HEK293 (cell line): ENCODE measurements at regions not wholly inside any gene's neighbourhood (a gene's known extent, or its start where the extent isn't known, plus 50 kb on each side); places are given as distances from the start of the nearest gene placed in this dataset.

Experiments used
- CTCF ChIA-PET: fragments of 350-600 bp; formaldehyde crosslinking; extraction: SDS; loops from one replicate; lab custom pipeline; 2021; ENCODE audit warnings: antibody characterized with exemption; lab: Yijun Ruan, JAX
- POLR2A ChIA-PET: fragments of 300-600 bp; formaldehyde crosslinking; extraction: SDS; loops from one replicate; lab custom pipeline; 2020; ENCODE audit warnings: antibody characterized with exemption, inconsistent platforms; lab: Yijun Ruan, JAX
- H3K27ac ChIP-seq: fragments of 200-500 bp; sonication (Bioruptor generic); 2 replicates; pipeline ENCODE4 v1.5.1; 2014; ENCODE audit warnings: low read depth, low read length, control low read depth, inconsistent platforms; ENCODE audit errors: extremely low read depth
- H3K36me3 ChIP-seq, 2 experiments: fragments of 200-500 bp in 1 of 2; sonication (Bioruptor generic) in 1 of 2; 1 replicate in 1 of 2; 2 replicates in 1 of 2; pipeline ENCODE4 v1.5.1; 2014 to 2017; ENCODE audit warnings: inconsistent platforms in 2 of 2, low read length in 2 of 2; ENCODE audit not compliant: control insufficient read depth in 2 of 2, insufficient read depth in 1 of 2
- H3K4me1 ChIP-seq: fragments of 200-500 bp; sonication (Bioruptor generic); 2 replicates; pipeline ENCODE4 v1.5.1; 2014; ENCODE audit warnings: mild to moderate bottlenecking, low read length, inconsistent platforms; ENCODE audit not compliant: control insufficient read depth, insufficient read depth
- H3K4me3 ChIP-seq: 2 replicates; pipeline ENCODE4 v1.5.1; 2011; ENCODE audit warnings: low read depth, mild to moderate bottlenecking, control low read depth, low read length, moderate library complexity
- H3K9me3 ChIP-seq: fragments of 200-500 bp; sonication (Bioruptor generic); 2 replicates; pipeline ENCODE4 v1.5.1; 2014; ENCODE audit warnings: low read depth, low read length, inconsistent platforms; ENCODE audit not compliant: control insufficient read depth, insufficient read depth
- BCL11A ChIP-seq: fragments of 450-650 bp; formaldehyde crosslinking; IDR thresholded peaks from 2 replicates; pipeline ENCODE4 v1.5.1; 2016; ENCODE audit warnings: low read depth, missing biosample characterization, missing genetic modification characterization
- GLI2 ChIP-seq: fragments of 450-650 bp; formaldehyde crosslinking; IDR thresholded peaks from 2 replicates; pipeline ENCODE4; 2017; ENCODE audit warnings: missing biosample characterization, missing genetic modification characterization, low read depth, borderline replicate concordance
- KLF9 ChIP-seq: fragments of 450-650 bp; formaldehyde crosslinking; IDR thresholded peaks from 2 replicates; pipeline ENCODE4 v1.5.1; 2016; ENCODE audit warnings: missing biosample characterization, missing genetic modification characterization, low read depth
- RBAK ChIP-seq: fragments of 450-650 bp; formaldehyde crosslinking; IDR thresholded peaks from 2 replicates; pipeline ENCODE4 v1.5.1; 2016; ENCODE audit warnings: missing biosample characterization, missing genetic modification characterization
- TRIM28 ChIP-seq: IDR thresholded peaks from 2 replicates; pipeline ENCODE4 v1.6.1; 2011; ENCODE audit warnings: low read length, control low read depth, borderline replicate concordance
- ZBTB1 ChIP-seq: fragments of 450-650 bp; formaldehyde crosslinking; IDR thresholded peaks from 2 replicates; pipeline ENCODE4 v1.5.1; 2016; ENCODE audit warnings: missing biosample characterization, missing genetic modification characterization
- ZBTB20 ChIP-seq: fragments of 450-650 bp; formaldehyde crosslinking; IDR thresholded peaks from 2 replicates; pipeline ENCODE4 v1.5.1; 2016; ENCODE audit warnings: missing biosample characterization, missing genetic modification characterization
- ZBTB7A ChIP-seq: fragments of 450-650 bp; formaldehyde crosslinking; IDR thresholded peaks from 2 replicates; pipeline ENCODE4 v1.5.1; 2016; ENCODE audit warnings: low read depth, missing biosample characterization, missing genetic modification characterization
- ZEB2 ChIP-seq: fragments of 450-650 bp; formaldehyde crosslinking; IDR thresholded peaks from 2 replicates; pipeline ENCODE4 v1.5.1; 2016; ENCODE audit warnings: missing biosample characterization, missing genetic modification characterization
- ZNF169 ChIP-seq: fragments of 450-650 bp; formaldehyde crosslinking; IDR thresholded peaks from 2 replicates; pipeline ENCODE4 v1.5.1; 2016; ENCODE audit warnings: missing biosample characterization, missing genetic modification characterization
- ZNF202 ChIP-seq: fragments of 450-650 bp; formaldehyde crosslinking; IDR thresholded peaks from 2 replicates; pipeline ENCODE4 v1.5.1; 2016; ENCODE audit warnings: missing biosample characterization, missing genetic modification characterization, borderline replicate concordance
- ZNF214 ChIP-seq: fragments of 450-650 bp; formaldehyde crosslinking; IDR thresholded peaks from 2 replicates; pipeline ENCODE4 v1.5.1; 2017; ENCODE audit warnings: missing biosample characterization, mild to moderate bottlenecking, missing genetic modification characterization, borderline replicate concordance
- ZNF248 ChIP-seq: fragments of 450-650 bp; formaldehyde crosslinking; IDR thresholded peaks from 2 replicates; pipeline ENCODE4 v1.5.1; 2017; ENCODE audit warnings: missing biosample characterization, missing genetic modification characterization
- ZNF266 ChIP-seq: fragments of 450-650 bp; formaldehyde crosslinking; IDR thresholded peaks from 2 replicates; pipeline ENCODE4 v1.5.1; 2016; ENCODE audit warnings: missing biosample characterization, missing genetic modification characterization, low read depth
- ZNF433 ChIP-seq: fragments of 450-650 bp; formaldehyde crosslinking; IDR thresholded peaks from 2 replicates; pipeline ENCODE4 v1.5.1; 2016; ENCODE audit warnings: missing biosample characterization, missing genetic modification characterization, low read depth
- ZNF510 ChIP-seq: fragments of 450-650 bp; formaldehyde crosslinking; IDR thresholded peaks from 2 replicates; pipeline ENCODE4 v1.5.1; 2018; ENCODE audit warnings: mild to moderate bottlenecking, missing genetic modification characterization, missing biosample characterization; ENCODE audit not compliant: insufficient replicate concordance
- ZNF555 ChIP-seq: fragments of 450-650 bp; formaldehyde crosslinking; conservative IDR thresholded peaks from 2 replicates; pipeline ENCODE4 v1.5.1; 2017; ENCODE audit warnings: missing biosample characterization, mild to moderate bottlenecking, missing genetic modification characterization, inconsistent platforms
- ZNF585B ChIP-seq: fragments of 450-650 bp; formaldehyde crosslinking; IDR thresholded peaks from 2 replicates; pipeline ENCODE4 v1.5.1; 2016; ENCODE audit warnings: missing biosample characterization, missing genetic modification characterization
- ZNF623 ChIP-seq: fragments of 450-650 bp; formaldehyde crosslinking; IDR thresholded peaks from 2 replicates; pipeline ENCODE4 v1.5.1; 2016; ENCODE audit warnings: missing biosample characterization, missing genetic modification characterization
- ZNF660 ChIP-seq: fragments of 450-650 bp; IDR thresholded peaks from 2 replicates; pipeline ENCODE4 v1.5.1; 2018; ENCODE audit warnings: missing biosample characterization, mild to moderate bottlenecking, missing genetic modification characterization
- TF ChIP-seq, protein P1 (sequence below): fragments of 450-650 bp; formaldehyde crosslinking; IDR thresholded peaks from 2 replicates; pipeline ENCODE4 v1.5.1; 2016; ENCODE audit warnings: missing biosample characterization, missing genetic modification characterization
- TF ChIP-seq, protein P2 (sequence below): fragments of 450-650 bp; formaldehyde crosslinking; IDR thresholded peaks from 2 replicates; pipeline ENCODE4 v1.5.1; 2016; ENCODE audit warnings: missing biosample characterization, missing genetic modification characterization, borderline replicate concordance
- TF ChIP-seq, protein P3 (sequence below): fragments of 450-650 bp; formaldehyde crosslinking; IDR thresholded peaks from 2 replicates; pipeline ENCODE4 v1.5.1; 2017; ENCODE audit warnings: missing biosample characterization, mild to moderate bottlenecking, missing genetic modification characterization, moderate library complexity

DNA sequence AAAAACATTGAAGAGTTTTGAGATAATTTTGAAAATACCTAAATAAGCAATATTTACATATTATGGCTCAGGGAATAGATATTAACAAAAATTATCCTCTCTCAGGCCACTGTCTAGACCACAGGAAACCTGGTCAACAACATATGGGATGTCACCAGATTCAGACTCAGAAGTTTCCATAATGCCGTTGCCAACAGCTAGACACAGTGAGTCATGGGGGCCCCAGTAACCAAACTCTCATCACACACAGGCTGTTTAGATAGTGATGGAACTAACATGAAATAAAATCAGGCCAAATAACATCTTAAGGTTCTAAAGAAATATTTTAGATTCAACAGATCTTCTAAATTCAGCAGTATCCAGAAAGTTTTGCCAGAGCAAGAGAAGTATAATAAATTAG lies 681.7 kb upstream of the ADAMTS5 start:
- H3K4me1 ChIP-seq: no peaks in the 10 kb centered on the region
- CTCF ChIA-PET: no interaction called here
- POLR2A ChIA-PET: no interaction called here
- no peaks in the 10 kb centered on the region for H3K9me3 ChIP-seq
- no peak overlapping the region for H3K4me3 ChIP-seq
- H3K27ac ChIP-seq: no peak overlapping the region
- H3K36me3 ChIP-seq: no peaks in the 10 kb centered on the region
- TF ChIP-seq ZBTB20 (tag by site-specific recombination): no peak
- TF ChIP-seq, protein P1, sequence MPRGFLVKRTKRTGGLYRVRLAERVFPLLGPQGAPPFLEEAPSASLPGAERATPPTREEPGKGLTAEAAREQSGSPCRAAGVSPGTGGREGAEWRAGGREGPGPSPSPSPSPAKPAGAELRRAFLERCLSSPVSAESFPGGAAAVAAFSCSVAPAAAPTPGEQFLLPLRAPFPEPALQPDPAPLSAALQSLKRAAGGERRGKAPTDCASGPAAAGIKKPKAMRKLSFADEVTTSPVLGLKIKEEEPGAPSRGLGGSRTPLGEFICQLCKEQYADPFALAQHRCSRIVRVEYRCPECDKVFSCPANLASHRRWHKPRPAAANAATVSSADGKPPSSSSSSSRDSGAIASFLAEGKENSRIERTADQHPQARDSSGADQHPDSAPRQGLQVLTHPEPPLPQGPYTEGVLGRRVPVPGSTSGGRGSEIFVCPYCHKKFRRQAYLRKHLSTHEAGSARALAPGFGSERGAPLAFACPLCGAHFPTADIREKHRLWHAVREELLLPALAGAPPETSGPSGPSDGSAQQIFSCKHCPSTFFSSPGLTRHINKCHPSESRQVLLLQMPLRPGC: no peak
- no peak for TF ChIP-seq ZNF555
- TF ChIP-seq ZNF585B: no peak
- TF ChIP-seq ZBTB7A (tag by site-specific recombination): no peak
- TF ChIP-seq RBAK (tag by site-specific recombination): no peak
- no peak for TF ChIP-seq ZNF248 (tag by site-specific recombination)
- no peak for TF ChIP-seq ZNF660 (tag by site-specific recombination)
- no peak for TF ChIP-seq ZNF433 (tag by site-specific recombination)

DNA sequence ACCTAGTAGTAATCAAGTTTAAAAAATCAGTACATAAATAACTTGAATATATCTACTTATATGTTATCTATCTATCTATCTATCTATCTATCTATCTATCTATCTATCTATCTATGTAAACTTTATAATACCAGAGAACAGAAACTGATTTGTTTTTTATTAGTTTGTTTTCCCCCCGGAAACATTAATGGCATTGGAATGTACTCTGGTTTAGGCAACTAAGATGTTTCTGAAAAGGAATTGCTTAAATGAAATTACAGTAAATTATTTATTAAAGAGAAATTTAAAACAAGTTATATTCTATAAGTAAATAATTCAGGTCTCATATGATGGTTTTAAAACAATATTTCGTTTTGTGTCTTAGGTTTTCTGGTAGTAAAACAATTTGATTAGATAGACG lies 681.0 kb upstream of the ADAMTS5 start:
- CTCF ChIA-PET: no interaction called here
- Histone ChIP-seq H3K27ac (no peak overlapping the region), H3K36me3 (no peaks in the 10 kb centered on the region), H3K9me3 (no peaks in the 10 kb centered on the region), H3K4me1 (no peaks in the 10 kb centered on the region), H3K4me3 (no peak overlapping the region)
- TF ChIP-seq ZNF623 (tag by site-specific recombination): no peak
- no peak for TF ChIP-seq ZNF202 (tag by site-specific recombination)
- TF ChIP-seq, protein P2, sequence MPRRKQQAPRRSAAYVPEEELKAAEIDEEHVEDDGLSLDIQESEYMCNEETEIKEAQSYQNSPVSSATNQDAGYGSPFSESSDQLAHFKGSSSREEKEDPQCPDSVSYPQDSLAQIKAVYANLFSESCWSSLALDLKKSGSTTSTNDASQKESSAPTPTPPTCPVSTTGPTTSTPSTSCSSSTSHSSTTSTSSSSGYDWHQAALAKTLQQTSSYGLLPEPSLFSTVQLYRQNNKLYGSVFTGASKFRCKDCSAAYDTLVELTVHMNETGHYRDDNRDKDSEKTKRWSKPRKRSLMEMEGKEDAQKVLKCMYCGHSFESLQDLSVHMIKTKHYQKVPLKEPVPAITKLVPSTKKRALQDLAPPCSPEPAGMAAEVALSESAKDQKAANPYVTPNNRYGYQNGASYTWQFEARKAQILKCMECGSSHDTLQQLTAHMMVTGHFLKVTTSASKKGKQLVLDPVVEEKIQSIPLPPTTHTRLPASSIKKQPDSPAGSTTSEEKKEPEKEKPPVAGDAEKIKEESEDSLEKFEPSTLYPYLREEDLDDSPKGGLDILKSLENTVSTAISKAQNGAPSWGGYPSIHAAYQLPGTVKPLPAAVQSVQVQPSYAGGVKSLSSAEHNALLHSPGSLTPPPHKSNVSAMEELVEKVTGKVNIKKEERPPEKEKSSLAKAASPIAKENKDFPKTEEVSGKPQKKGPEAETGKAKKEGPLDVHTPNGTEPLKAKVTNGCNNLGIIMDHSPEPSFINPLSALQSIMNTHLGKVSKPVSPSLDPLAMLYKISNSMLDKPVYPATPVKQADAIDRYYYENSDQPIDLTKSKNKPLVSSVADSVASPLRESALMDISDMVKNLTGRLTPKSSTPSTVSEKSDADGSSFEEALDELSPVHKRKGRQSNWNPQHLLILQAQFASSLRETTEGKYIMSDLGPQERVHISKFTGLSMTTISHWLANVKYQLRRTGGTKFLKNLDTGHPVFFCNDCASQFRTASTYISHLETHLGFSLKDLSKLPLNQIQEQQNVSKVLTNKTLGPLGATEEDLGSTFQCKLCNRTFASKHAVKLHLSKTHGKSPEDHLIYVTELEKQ (tag by site-specific recombination): no peak
- no peak for TF ChIP-seq TRIM28
- no peak for TF ChIP-seq ZNF214 (tag by site-specific recombination)
- TF ChIP-seq ZEB2: no peak
- POLR2A ChIA-PET: no interaction called here

DNA sequence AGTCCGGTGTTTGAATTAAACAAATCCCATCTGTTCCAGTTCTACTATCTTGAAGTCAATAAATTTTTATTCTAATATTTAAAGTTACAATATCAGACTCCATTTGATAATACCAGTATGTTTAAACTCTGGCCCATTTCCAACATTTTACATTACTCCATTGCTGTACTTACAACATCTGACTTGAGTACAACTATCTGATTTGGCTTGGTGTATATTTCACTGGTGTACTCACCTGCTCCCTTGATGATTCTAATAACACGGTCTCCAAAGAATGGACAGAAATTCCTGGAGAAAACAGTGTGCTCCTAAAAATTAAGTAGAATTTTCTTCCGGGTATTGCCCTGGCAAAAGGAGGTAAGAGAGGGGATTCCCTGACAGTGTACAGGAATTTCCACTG lies 680.5 kb upstream of the ADAMTS5 start:
- no peaks in the 10 kb centered on the region for H3K36me3 ChIP-seq
- no peak overlapping the region for H3K4me3 ChIP-seq
- CTCF ChIA-PET: no interaction called here
- no peak overlapping the region for H3K27ac ChIP-seq
- TF ChIP-seq KLF9 (tag by site-specific recombination): no peak
- TF ChIP-seq ZBTB7A (tag by site-specific recombination): no peak
- TF ChIP-seq, protein P3, sequence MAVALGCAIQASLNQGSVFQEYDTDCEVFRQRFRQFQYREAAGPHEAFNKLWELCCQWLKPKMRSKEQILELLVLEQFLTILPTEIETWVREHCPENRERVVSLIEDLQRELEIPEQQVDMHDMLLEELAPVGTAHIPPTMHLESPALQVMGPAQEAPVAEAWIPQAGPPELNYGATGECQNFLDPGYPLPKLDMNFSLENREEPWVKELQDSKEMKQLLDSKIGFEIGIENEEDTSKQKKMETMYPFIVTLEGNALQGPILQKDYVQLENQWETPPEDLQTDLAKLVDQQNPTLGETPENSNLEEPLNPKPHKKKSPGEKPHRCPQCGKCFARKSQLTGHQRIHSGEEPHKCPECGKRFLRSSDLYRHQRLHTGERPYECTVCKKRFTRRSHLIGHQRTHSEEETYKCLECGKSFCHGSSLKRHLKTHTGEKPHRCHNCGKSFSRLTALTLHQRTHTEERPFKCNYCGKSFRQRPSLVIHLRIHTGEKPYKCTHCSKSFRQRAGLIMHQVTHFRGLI (tag by site-specific recombination): no peak
- no peak for TF ChIP-seq ZNF510 (tag by site-specific recombination)
- TF ChIP-seq BCL11A (tag by site-specific recombination): no peak
- no peak for TF ChIP-seq ZBTB1 (tag by site-specific recombination)
- TF ChIP-seq GLI2 (tag by site-specific recombination): no peak
- TF ChIP-seq ZNF266 (tag by site-specific recombination): no peak
- TF ChIP-seq ZNF169 (tag by site-specific recombination): no peak
- POLR2A ChIA-PET: no interaction called here
- H3K4me1 ChIP-seq: no peaks in the 10 kb centered on the region
- no peaks in the 10 kb centered on the region for H3K9me3 ChIP-seq
